Liver (tissue), 8 donors: ENCODE measurements at regions not wholly inside any gene's neighbourhood (a gene's known extent, or its start where the extent isn't known, plus 50 kb on each side); places are given as distances from the start of the nearest gene placed in this dataset.

Experiments used
- DNase-seq: peaks from one replicate; pipeline ENCODE4 v3.0.0-alpha.2; 2017; ENCODE audit warnings: low spot score
- H3K27ac ChIP-seq, 2 donors: one replicate each; pipeline ENCODE4 v1.7.0; 2013; ENCODE audit warnings: inconsistent platforms in 2 of 2, low read length in 2 of 2, control low read depth in 1 of 2, low read depth in 1 of 2, mild to moderate bottlenecking in 1 of 2
- H3K27me3 ChIP-seq, 4 donors: one replicate each; pipeline versions ENCODE4 v1.6.1 to v1.7.0; 2013; ENCODE audit warnings: low read length in 3 of 4, inconsistent platforms in 1 of 4, mild to moderate bottlenecking in 1 of 4, moderate library complexity in 1 of 4; ENCODE audit not compliant: control insufficient read depth in 4 of 4, insufficient read depth in 4 of 4
- H3K36me3 ChIP-seq, 4 donors: one replicate each; pipeline versions ENCODE4 v1.6.1 to v1.7.0; 2013; ENCODE audit warnings: low read length in 3 of 4, mild to moderate bottlenecking in 3 of 4, low read depth in 1 of 4, moderate library complexity in 1 of 4; ENCODE audit not compliant: control insufficient read depth in 4 of 4, insufficient read depth in 3 of 4
- H3K4me1 ChIP-seq, 4 donors: one replicate each; pipeline versions ENCODE4 v1.6.1 to v1.7.0; 2013; ENCODE audit warnings: low read length in 3 of 4, mild to moderate bottlenecking in 3 of 4, moderate library complexity in 1 of 4; ENCODE audit not compliant: control insufficient read depth in 4 of 4, insufficient read depth in 4 of 4
- H3K4me3 ChIP-seq, 3 donors: one replicate each; pipeline versions ENCODE4 v1.6.1 to v1.7.0; 2013; ENCODE audit warnings: low read length in 3 of 3, control low read depth in 1 of 3, low read depth in 1 of 3, mild to moderate bottlenecking in 1 of 3
- H3K9ac ChIP-seq, 2 donors: one replicate each; pipeline ENCODE4 v1.7.0; 2013; ENCODE audit warnings: low read length in 2 of 2, mild to moderate bottlenecking in 2 of 2, moderate library complexity in 2 of 2, control low read depth in 1 of 2, low read depth in 1 of 2
- H3K9me3 ChIP-seq, 4 donors: one replicate each; pipeline versions ENCODE4 v1.6.1 to v1.7.0; 2013; ENCODE audit warnings: low read length in 3 of 4; ENCODE audit not compliant: control insufficient read depth in 4 of 4
- ATF3 ChIP-seq: IDR thresholded peaks from 2 replicates; pipeline ENCODE4 v1.6.1; 2016; ENCODE audit warnings: antibody characterized with exemption
- EGR1 ChIP-seq, 2 donors: IDR thresholded peaks; 2 replicates each; pipeline ENCODE4 v1.6.1; 2016 to 2018; ENCODE audit warnings: antibody characterized with exemption in 2 of 2, low read depth in 2 of 2
- FOXA1 ChIP-seq: IDR thresholded peaks from 2 replicates; pipeline ENCODE4 v1.6.1; 2016; ENCODE audit warnings: antibody characterized with exemption
- FOXA2 ChIP-seq: IDR thresholded peaks from 2 replicates; pipeline ENCODE4 v1.6.1; 2016; ENCODE audit warnings: antibody characterized with exemption
- GABPA ChIP-seq, 2 donors: IDR thresholded peaks in 1 of 2; conservative IDR thresholded peaks in 1 of 2; 2 replicates each; pipeline ENCODE4 v1.6.1; 2016; ENCODE audit warnings: antibody characterized with exemption in 2 of 2, mild to moderate bottlenecking in 1 of 2, moderate library complexity in 1 of 2
- HNF4A ChIP-seq, 2 donors: conservative IDR thresholded peaks; 2 replicates each; pipeline ENCODE4 v1.6.1; 2016; ENCODE audit warnings: antibody characterized with exemption in 2 of 2, mild to moderate bottlenecking in 2 of 2
- HNF4G ChIP-seq: IDR thresholded peaks from 2 replicates; pipeline ENCODE4 v1.6.1; 2016; ENCODE audit warnings: antibody characterized with exemption
- JUND ChIP-seq, 2 donors: IDR thresholded peaks; 2 replicates each; pipeline ENCODE4 v1.6.1; 2016; ENCODE audit warnings: antibody characterized with exemption in 2 of 2
- MAX ChIP-seq: IDR thresholded peaks from 2 replicates; pipeline ENCODE4 v1.6.1; 2016; ENCODE audit warnings: antibody characterized with exemption
- NR2F2 ChIP-seq: IDR thresholded peaks from 2 replicates; pipeline ENCODE4 v1.6.1; 2016; ENCODE audit warnings: antibody characterized with exemption
- RAD21 ChIP-seq, 2 donors: IDR thresholded peaks; 2 replicates each; pipeline ENCODE4 v1.6.1; 2016; ENCODE audit warnings: antibody characterized with exemption in 2 of 2, mild to moderate bottlenecking in 2 of 2
- REST ChIP-seq: IDR thresholded peaks from 2 replicates; pipeline ENCODE4 v1.6.1; 2016; ENCODE audit warnings: antibody characterized with exemption, mild to moderate bottlenecking
- RXRA ChIP-seq, 2 donors: IDR thresholded peaks; 2 replicates each; pipeline ENCODE4 v1.6.1; 2017 to 2018; ENCODE audit warnings: antibody characterized with exemption in 2 of 2, mild to moderate bottlenecking in 1 of 2
- SP1 ChIP-seq: IDR thresholded peaks from 2 replicates; pipeline ENCODE4 v1.6.1; 2018; ENCODE audit warnings: antibody characterized with exemption, mild to moderate bottlenecking
- TAF1 ChIP-seq: conservative IDR thresholded peaks from 2 replicates; pipeline ENCODE4 v1.6.1; 2016; ENCODE audit warnings: antibody characterized with exemption, mild to moderate bottlenecking
- YY1 ChIP-seq: IDR thresholded peaks from 2 replicates; pipeline ENCODE4 v1.6.1; 2016; ENCODE audit warnings: antibody characterized with exemption, mild to moderate bottlenecking
- ZBTB33 ChIP-seq: IDR thresholded peaks from 2 replicates; pipeline ENCODE4 v1.6.1; 2016; ENCODE audit warnings: antibody characterized with exemption
- WGBS: extraction: QIAGEN DNeasy Blood & Tissue Kit; methylation state at CpG from one replicate; pipeline ENCODE4 v1.1.7; 2013; 5-methylcytosine and 5-hydroxymethylcytosine counted together
- TF ChIP-seq, protein P1 (sequence below): fragments of 150-350 bp; IDR thresholded peaks from 2 replicates; pipeline ENCODE4 v1.5.1; 2017; ENCODE audit warnings: improper control_type of control experiment, low read depth, low read length; ENCODE audit not compliant: missing input control
- donor health status: healthy.
- donor health status: healthy.
- donor health status: healthy.
- donor health status: healthy.
- donor health status: healthy.

DNA sequence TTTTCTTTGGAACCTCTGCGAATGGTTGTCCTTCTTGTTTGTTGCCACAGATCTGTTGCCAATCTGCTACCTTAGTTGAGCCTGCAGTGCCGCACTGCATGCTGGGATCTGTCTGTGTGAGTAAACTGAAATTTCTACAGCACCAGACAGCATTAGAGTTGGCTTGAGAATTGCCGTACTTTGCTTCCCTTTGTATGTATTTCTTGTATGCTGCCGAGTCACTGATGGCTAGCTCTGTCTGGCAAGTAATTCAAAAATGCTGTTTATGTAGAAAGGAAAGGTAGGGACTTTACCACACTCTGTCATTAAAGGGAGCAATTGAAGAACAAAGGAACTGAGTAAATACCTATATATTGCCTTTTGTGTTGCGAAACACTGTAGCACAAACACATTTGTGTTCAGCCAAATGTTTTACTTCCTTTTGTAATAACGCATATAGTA is 857.4 kb downstream of the USP25 start:
- no peaks in the 10 kb centered on the region for H3K9me3 ChIP-seq
- H3K27me3 ChIP-seq, result no peaks in the 10 kb centered on the region
- peak overlapping the region; percentile 89 to 90 for H3K27ac ChIP-seq
- no peak for DNase-seq
- H3K4me1 ChIP-seq, result peaks cover 1 to 12% (median 6%) of the 10 kb centered on the region in 4 donors
- WGBS, result 32% methylated on average over 6 of the region's 6 CpGs
- H3K4me3 ChIP-seq, result peak overlapping the region; percentile 21 to 46 (median 24)
- H3K9ac ChIP-seq, result peak overlapping the region; percentile 32 to 67
- no peaks in the 10 kb centered on the region for H3K36me3 ChIP-seq
- TF ChIP-seq JUND (IDR thresholded peaks at IDR 0.05) (peak in 1 of 2 donors; percentile 74), HNF4G (no peak), FOXA1 (peak; percentile 74), ATF3 (no peak), FOXA2 (peak; percentile 59), ZBTB33 (peak; percentile 78), YY1 (peak; percentile 88), EGR1 (IDR thresholded peaks at IDR 0.05; ENCODE audit: low read depth in 2 of 2) (no peak), RXRA (IDR thresholded peaks at IDR 0.05) (peak; percentile 74 to 76), MAX (peak; percentile 49), RAD21 (IDR thresholded peaks at IDR 0.05) (peak; percentile 56 to 58), GABPA (IDR thresholded peaks at IDR 0.05 in 1 of 2, conservative IDR thresholded peaks at IDR 0.05 in 1 of 2) (no peak), TAF1 (no peak), SP1 (peak; percentile 73), HNF4A (conservative IDR thresholded peaks at IDR 0.05) (peak; percentile 56 to 71), NR2F2 (no peak), REST (peak; percentile 60)
- TF ChIP-seq, protein P1, sequence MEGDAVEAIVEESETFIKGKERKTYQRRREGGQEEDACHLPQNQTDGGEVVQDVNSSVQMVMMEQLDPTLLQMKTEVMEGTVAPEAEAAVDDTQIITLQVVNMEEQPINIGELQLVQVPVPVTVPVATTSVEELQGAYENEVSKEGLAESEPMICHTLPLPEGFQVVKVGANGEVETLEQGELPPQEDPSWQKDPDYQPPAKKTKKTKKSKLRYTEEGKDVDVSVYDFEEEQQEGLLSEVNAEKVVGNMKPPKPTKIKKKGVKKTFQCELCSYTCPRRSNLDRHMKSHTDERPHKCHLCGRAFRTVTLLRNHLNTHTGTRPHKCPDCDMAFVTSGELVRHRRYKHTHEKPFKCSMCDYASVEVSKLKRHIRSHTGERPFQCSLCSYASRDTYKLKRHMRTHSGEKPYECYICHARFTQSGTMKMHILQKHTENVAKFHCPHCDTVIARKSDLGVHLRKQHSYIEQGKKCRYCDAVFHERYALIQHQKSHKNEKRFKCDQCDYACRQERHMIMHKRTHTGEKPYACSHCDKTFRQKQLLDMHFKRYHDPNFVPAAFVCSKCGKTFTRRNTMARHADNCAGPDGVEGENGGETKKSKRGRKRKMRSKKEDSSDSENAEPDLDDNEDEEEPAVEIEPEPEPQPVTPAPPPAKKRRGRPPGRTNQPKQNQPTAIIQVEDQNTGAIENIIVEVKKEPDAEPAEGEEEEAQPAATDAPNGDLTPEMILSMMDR, result no peak
